SK-N-SH (cell line): ENCODE measurements at regions not wholly inside any gene's neighbourhood (a gene's known extent, or its start where the extent isn't known, plus 50 kb on each side); places are given as distances from the start of the nearest gene placed in this dataset.

ENCODE experiments used
- CTCF ChIA-PET: fragments of 300-600, 350-600 bp; formaldehyde crosslinking; extraction: SDS; loops from one replicate; lab custom pipeline; 2021; lab: Yijun Ruan, JAX
- POLR2A ChIA-PET: fragments of 350-600 bp; sonication (Branson Sonifier 250); formaldehyde crosslinking; extraction: SDS; loops from one replicate; lab custom pipeline; 2020; ENCODE audit warnings: antibody characterized with exemption, inconsistent platforms; lab: Yijun Ruan, JAX
- DNase-seq: peaks from one replicate; pipeline ENCODE4 v3.0.0; 2012
- H2AFZ ChIP-seq: fragments of 200-600 bp; sonication (generic); 2 replicates; pipeline ENCODE4 v1.8.1; 2016; ENCODE audit warnings: antibody characterized with exemption, mild to moderate bottlenecking, low read depth
- H3F3A ChIP-seq: fragments of 200-600 bp; sonication (generic); replicated peaks from 2 replicates; pipeline ENCODE3; 2016; ENCODE audit warnings: antibody characterized with exemption, mild to moderate bottlenecking; ENCODE audit not compliant: insufficient read depth
- H3K27ac ChIP-seq, 2 experiments: fragments of 200-500 bp in 1 of 2; fragments of 200-600 bp in 1 of 2; sonication (Bioruptor generic) in 1 of 2; sonication (generic), shearing (Covaris generic) in 1 of 2; 2 replicates each; pipeline versions ENCODE4 v1.5.1 to v1.6.1; 2014 to 2016; ENCODE audit warnings: low read depth in 2 of 2, inconsistent platforms in 1 of 2, low read length in 1 of 2, mild to moderate bottlenecking in 1 of 2, mixed read lengths in 1 of 2
- H3K27me3 ChIP-seq: fragments of 200-600 bp; sonication (generic), shearing (Covaris generic); 2 replicates; pipeline ENCODE4 v1.6.1; 2016; ENCODE audit warnings: mixed run types; ENCODE audit not compliant: insufficient read depth
- H3K36me3 ChIP-seq, 2 experiments: fragments of 200-500 bp in 1 of 2; fragments of 200-600 bp in 1 of 2; sonication (Bioruptor generic) in 1 of 2; sonication (generic) in 1 of 2; replicated peaks in 1 of 2; 2 replicates each; pipeline versions ENCODE3 to v1.5.1; 2014 to 2016; ENCODE audit warnings: low read length in 1 of 2, mild to moderate bottlenecking in 1 of 2; ENCODE audit not compliant: insufficient read depth in 2 of 2, control insufficient read depth in 1 of 2
- H3K4me1 ChIP-seq, 2 experiments: fragments of 200-500 bp in 1 of 2; fragments of 200-600 bp in 1 of 2; sonication (Bioruptor generic) in 1 of 2; sonication (generic), shearing (Covaris generic) in 1 of 2; 2 replicates each; pipeline versions ENCODE4 v1.5.1 to v1.6.1; 2014 to 2016; ENCODE audit warnings: low read depth in 1 of 2, low read length in 1 of 2, mixed run types in 1 of 2; ENCODE audit not compliant: insufficient read depth in 2 of 2, control insufficient read depth in 1 of 2
- H3K4me2 ChIP-seq: fragments of 200-600 bp; sonication (generic), shearing (Covaris generic); 2 replicates; pipeline ENCODE4 v1.6.1; 2017; ENCODE audit warnings: mixed run types
- H3K4me3 ChIP-seq, 2 experiments: fragments of 200-500 bp in 1 of 2; fragments of 200-600 bp in 1 of 2; sonication (Bioruptor generic) in 1 of 2; sonication (generic), shearing (Covaris generic) in 1 of 2; 2 replicates each; pipeline versions ENCODE4 v1.5.1 to v1.8.1; 2014 to 2016; ENCODE audit warnings: low read depth in 2 of 2, inconsistent platforms in 1 of 2, low read length in 1 of 2, mild to moderate bottlenecking in 1 of 2, mixed read lengths in 1 of 2, moderate library complexity in 1 of 2
- H3K79me2 ChIP-seq: fragments of 200-600 bp; sonication (generic); 2 replicates; pipeline ENCODE4 v1.8.1; 2017; ENCODE audit warnings: mild to moderate bottlenecking; ENCODE audit not compliant: insufficient read depth
- H3K9ac ChIP-seq: fragments of 200-600 bp; sonication (generic); 2 replicates; pipeline ENCODE4 v1.6.1; 2017; ENCODE audit warnings: mixed run types
- H3K9me2 ChIP-seq: fragments of 200-600 bp; sonication (generic); 2 replicates; pipeline ENCODE4 v1.6.1; 2017; ENCODE audit warnings: mixed run types
- H3K9me3 ChIP-seq: fragments of 200-600 bp; sonication (generic); 2 replicates; pipeline ENCODE4 v1.6.1; 2017; ENCODE audit warnings: mixed run types, mild to moderate bottlenecking, moderate library complexity
- H4K20me1 ChIP-seq: fragments of 200-600 bp; sonication (generic); 2 replicates; pipeline ENCODE4 v1.6.1; 2017; ENCODE audit warnings: mild to moderate bottlenecking, mixed run types; ENCODE audit not compliant: insufficient read depth
- EP300 ChIP-seq, 2 experiments: IDR thresholded peaks; 2 replicates each; pipeline versions ENCODE4 v1.4.0 to v1.6.1; 2012; ENCODE audit warnings: borderline replicate concordance in 1 of 2, low read depth in 1 of 2, low read length in 1 of 2
- FOXJ3 ChIP-seq: sonication (generic); formaldehyde crosslinking; IDR thresholded peaks from 2 replicates; pipeline ENCODE4 v1.5.1; 2020; ENCODE audit warnings: mild to moderate bottlenecking, missing genetic modification reagents
- GABPA ChIP-seq: IDR thresholded peaks from 2 replicates; pipeline ENCODE4 v1.4.0; 2012; ENCODE audit warnings: low read depth, mild to moderate bottlenecking
- JUND ChIP-seq: IDR thresholded peaks from 2 replicates; pipeline ENCODE4 v1.4.0; 2012
- MEF2A ChIP-seq: IDR thresholded peaks from 2 replicates; pipeline ENCODE4 v1.4.0; 2012; ENCODE audit warnings: low read depth, borderline replicate concordance
- NRF1 ChIP-seq: IDR thresholded peaks from 2 replicates; pipeline ENCODE4 v1.6.1; 2012; ENCODE audit warnings: low read depth, mild to moderate bottlenecking, low read length
- RAD21 ChIP-seq: IDR thresholded peaks from 2 replicates; pipeline ENCODE4 v1.6.1; 2012; ENCODE audit warnings: mild to moderate bottlenecking, low read length
- SIN3A ChIP-seq: IDR thresholded peaks from 2 replicates; pipeline ENCODE4 v1.6.1; 2012; ENCODE audit warnings: low read depth, mild to moderate bottlenecking, low read length, moderate library complexity, borderline replicate concordance
- TAF1 ChIP-seq: IDR thresholded peaks from 2 replicates; pipeline ENCODE4 v1.6.1; 2012; ENCODE audit warnings: low read depth, mild to moderate bottlenecking, low read length, moderate library complexity, borderline replicate concordance
- TEAD4 ChIP-seq: IDR thresholded peaks from 2 replicates; pipeline ENCODE4 v1.4.0; 2012; ENCODE audit warnings: mild to moderate bottlenecking, borderline replicate concordance; ENCODE audit not compliant: insufficient read depth
- YY1 ChIP-seq: IDR thresholded peaks from 2 replicates; pipeline ENCODE4 v1.4.0; 2012; ENCODE audit warnings: low read depth, mild to moderate bottlenecking
- WGBS: methylation state at CpG from one replicate; pipeline ENCODE4 v1.1.6; 2017; ENCODE audit warnings: low lambda C conversion rate; 5-methylcytosine and 5-hydroxymethylcytosine counted together
- TF ChIP-seq, protein P1 (sequence below): fragments of 150-350 bp; IDR thresholded peaks from 2 replicates; pipeline ENCODE4 v1.6.1; 2016; ENCODE audit warnings: mild to moderate bottlenecking, low read depth, low read length
- TF ChIP-seq, protein P2 (sequence below): IDR thresholded peaks from 2 replicates; pipeline ENCODE4 v1.4.0; 2012; ENCODE audit warnings: low read depth
- TF ChIP-seq, protein P3 (sequence below): IDR thresholded peaks from 2 replicates; pipeline ENCODE4 v1.6.1; 2012; ENCODE audit warnings: mild to moderate bottlenecking, low read depth, low read length, moderate library complexity
- TF ChIP-seq, protein P4 (sequence below): fragments of 150-350 bp; IDR thresholded peaks from 2 replicates; pipeline ENCODE4 v1.6.1; 2017; ENCODE audit warnings: antibody characterized with exemption, low read length, low read depth, borderline replicate concordance
- TF ChIP-seq, protein P5 (sequence below): IDR thresholded peaks from 2 replicates; pipeline ENCODE4; 2012

DNA sequence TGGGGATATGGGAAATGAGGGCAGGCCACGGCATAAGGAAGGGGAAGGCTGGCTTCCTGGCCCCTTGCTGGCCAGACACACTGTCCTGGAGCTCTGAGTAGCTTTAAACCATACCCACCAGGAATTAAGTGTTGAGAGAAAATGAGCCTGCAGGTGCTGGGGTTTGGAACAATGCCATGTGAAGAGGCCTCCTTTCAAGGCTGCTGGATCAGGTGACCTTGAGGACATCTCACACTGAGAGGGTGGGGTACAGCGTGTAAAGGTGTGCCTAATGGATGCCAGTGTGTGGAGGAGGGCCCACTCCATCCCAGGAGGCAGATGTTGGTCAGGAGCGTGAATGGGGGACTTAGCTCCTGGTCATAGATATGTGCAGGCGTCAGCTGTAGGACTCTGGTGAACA, 74.8 kb upstream of the MLN start:
- DNase-seq, result no peak
- no peaks in the 10 kb centered on the region for H3F3A ChIP-seq
- CTCF ChIA-PET, result interaction anchor here (1.1 kb wide), 1 partner anchor 167 kb away, joined by 3 read pairs; the partner anchor contains the start of gene UQCC2
- no peak overlapping the region for H2AFZ ChIP-seq
- POLR2A ChIA-PET, result no interaction called here
- no peaks in the 10 kb centered on the region for H3K27me3 ChIP-seq
- TF ChIP-seq, protein P1, sequence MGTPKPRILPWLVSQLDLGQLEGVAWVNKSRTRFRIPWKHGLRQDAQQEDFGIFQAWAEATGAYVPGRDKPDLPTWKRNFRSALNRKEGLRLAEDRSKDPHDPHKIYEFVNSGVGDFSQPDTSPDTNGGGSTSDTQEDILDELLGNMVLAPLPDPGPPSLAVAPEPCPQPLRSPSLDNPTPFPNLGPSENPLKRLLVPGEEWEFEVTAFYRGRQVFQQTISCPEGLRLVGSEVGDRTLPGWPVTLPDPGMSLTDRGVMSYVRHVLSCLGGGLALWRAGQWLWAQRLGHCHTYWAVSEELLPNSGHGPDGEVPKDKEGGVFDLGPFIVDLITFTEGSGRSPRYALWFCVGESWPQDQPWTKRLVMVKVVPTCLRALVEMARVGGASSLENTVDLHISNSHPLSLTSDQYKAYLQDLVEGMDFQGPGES, result no peak
- TF ChIP-seq, protein P2, sequence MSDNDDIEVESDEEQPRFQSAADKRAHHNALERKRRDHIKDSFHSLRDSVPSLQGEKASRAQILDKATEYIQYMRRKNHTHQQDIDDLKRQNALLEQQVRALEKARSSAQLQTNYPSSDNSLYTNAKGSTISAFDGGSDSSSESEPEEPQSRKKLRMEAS, result no peak
- TF ChIP-seq FOXJ3 (CRISPR knock-in tag), result no peak
- TF ChIP-seq MEF2A, result no peak
- TF ChIP-seq, protein P3, sequence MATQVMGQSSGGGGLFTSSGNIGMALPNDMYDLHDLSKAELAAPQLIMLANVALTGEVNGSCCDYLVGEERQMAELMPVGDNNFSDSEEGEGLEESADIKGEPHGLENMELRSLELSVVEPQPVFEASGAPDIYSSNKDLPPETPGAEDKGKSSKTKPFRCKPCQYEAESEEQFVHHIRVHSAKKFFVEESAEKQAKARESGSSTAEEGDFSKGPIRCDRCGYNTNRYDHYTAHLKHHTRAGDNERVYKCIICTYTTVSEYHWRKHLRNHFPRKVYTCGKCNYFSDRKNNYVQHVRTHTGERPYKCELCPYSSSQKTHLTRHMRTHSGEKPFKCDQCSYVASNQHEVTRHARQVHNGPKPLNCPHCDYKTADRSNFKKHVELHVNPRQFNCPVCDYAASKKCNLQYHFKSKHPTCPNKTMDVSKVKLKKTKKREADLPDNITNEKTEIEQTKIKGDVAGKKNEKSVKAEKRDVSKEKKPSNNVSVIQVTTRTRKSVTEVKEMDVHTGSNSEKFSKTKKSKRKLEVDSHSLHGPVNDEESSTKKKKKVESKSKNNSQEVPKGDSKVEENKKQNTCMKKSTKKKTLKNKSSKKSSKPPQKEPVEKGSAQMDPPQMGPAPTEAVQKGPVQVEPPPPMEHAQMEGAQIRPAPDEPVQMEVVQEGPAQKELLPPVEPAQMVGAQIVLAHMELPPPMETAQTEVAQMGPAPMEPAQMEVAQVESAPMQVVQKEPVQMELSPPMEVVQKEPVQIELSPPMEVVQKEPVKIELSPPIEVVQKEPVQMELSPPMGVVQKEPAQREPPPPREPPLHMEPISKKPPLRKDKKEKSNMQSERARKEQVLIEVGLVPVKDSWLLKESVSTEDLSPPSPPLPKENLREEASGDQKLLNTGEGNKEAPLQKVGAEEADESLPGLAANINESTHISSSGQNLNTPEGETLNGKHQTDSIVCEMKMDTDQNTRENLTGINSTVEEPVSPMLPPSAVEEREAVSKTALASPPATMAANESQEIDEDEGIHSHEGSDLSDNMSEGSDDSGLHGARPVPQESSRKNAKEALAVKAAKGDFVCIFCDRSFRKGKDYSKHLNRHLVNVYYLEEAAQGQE, result no peak
- TF ChIP-seq NRF1, result no peak
- TF ChIP-seq TEAD4, result no peak
- TF ChIP-seq YY1, result no peak
- TF ChIP-seq, protein P4, sequence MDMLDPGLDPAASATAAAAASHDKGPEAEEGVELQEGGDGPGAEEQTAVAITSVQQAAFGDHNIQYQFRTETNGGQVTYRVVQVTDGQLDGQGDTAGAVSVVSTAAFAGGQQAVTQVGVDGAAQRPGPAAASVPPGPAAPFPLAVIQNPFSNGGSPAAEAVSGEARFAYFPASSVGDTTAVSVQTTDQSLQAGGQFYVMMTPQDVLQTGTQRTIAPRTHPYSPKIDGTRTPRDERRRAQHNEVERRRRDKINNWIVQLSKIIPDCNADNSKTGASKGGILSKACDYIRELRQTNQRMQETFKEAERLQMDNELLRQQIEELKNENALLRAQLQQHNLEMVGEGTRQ, result no peak
- H3K36me3 ChIP-seq, result no peaks in the 10 kb centered on the region
- no peak overlapping the region for H3K27ac ChIP-seq
- no peaks in the 10 kb centered on the region for H4K20me1 ChIP-seq
- no peaks in the 10 kb centered on the region for H3K79me2 ChIP-seq
- H3K9me3 ChIP-seq, result no peaks in the 10 kb centered on the region
- no peaks in the 10 kb centered on the region for H3K9me2 ChIP-seq
- 48% methylated on average over 4 of the region's 4 CpGs for WGBS
- no peak overlapping the region for H3K9ac ChIP-seq
- no peak overlapping the region for H3K4me2 ChIP-seq
- no peak overlapping the region for H3K4me3 ChIP-seq
- peaks cover 0 to 13% of the 10 kb centered on the region in 2 experiments; a peak in 1 of 4 replicates for H3K4me1 ChIP-seq

DNA sequence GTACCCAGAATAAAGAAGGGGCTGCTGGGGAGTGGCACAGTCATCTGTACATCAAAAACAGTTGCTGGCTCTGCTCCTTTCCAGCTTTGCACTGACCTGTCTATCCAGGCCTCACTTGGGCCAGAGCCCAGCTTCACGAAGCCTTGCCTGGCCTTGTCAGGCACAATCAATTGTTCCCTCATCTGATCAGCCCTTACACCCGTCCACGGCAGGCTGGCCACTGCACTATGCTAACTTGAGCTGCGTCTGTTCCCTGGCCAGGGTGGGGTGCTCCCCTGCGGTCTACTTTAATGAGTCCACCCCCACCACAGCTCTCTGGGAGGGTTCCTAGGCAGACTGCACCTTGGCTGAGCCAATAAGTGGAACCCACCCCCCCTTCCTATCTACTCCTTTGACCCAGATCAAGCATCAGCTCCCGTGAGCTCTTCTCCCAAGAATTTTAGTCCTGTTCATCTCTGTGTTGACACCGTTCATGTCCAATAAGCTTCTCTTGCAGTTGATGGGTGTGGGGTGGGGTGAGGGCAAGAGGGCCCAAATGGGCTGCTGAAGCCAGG, 74.3 kb upstream of the MLN start:
- Histone ChIP-seq H3K36me3 (no peaks in the 10 kb centered on the region), H3K4me1 (peaks cover 0 to 13% of the 10 kb centered on the region in 2 experiments; a peak in 1 of 4 replicates), H3K27me3 (no peaks in the 10 kb centered on the region), H3K9me3 (no peaks in the 10 kb centered on the region), H3K9ac (no peak overlapping the region), H4K20me1 (no peaks in the 10 kb centered on the region), H3K4me3 (no peak overlapping the region), H3K27ac (no peak overlapping the region), H2AFZ (no peak overlapping the region), H3K79me2 (no peaks in the 10 kb centered on the region), H3K9me2 (no peaks in the 10 kb centered on the region), H3K4me2 (no peak overlapping the region), H3F3A (no peaks in the 10 kb centered on the region)
- ChIA-PET CTCF (interaction anchor here (1.1 to 1.4 kb wide), 3 partner anchors 10 to 167 kb away, joined by 3 to 4 read pairs (median 3); partner anchors contain the start of gene UQCC2), POLR2A (no interaction called here)
- DNase-seq, result no peak
- 44% methylated on average over 4 of the region's 7 CpGs for WGBS
- no peak for TF ChIP-seq EP300 (IDR thresholded peaks at IDR 0.05; ENCODE audit: borderline replicate concordance in 1 of 2, low read depth in 1 of 2, low read length in 1 of 2)
- TF ChIP-seq, protein P1, result no peak
- TF ChIP-seq GABPA, result no peak
- no peak for TF ChIP-seq JUND
- no peak for TF ChIP-seq SIN3A
- TF ChIP-seq, protein P5, sequence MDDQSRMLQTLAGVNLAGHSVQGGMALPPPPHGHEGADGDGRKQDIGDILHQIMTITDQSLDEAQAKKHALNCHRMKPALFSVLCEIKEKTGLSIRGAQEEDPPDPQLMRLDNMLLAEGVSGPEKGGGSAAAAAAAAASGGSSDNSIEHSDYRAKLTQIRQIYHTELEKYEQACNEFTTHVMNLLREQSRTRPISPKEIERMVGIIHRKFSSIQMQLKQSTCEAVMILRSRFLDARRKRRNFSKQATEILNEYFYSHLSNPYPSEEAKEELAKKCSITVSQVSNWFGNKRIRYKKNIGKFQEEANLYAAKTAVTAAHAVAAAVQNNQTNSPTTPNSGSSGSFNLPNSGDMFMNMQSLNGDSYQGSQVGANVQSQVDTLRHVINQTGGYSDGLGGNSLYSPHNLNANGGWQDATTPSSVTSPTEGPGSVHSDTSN, result no peak
- no peak for TF ChIP-seq TAF1
- TF ChIP-seq RAD21, result no peak
- no peak for TF ChIP-seq NRF1
